Left lung (tissue), 4 donors: ENCODE measurements at regions not wholly inside any gene's neighbourhood (a gene's known extent, or its start where the extent isn't known, plus 50 kb on each side); places are given as distances from the start of the nearest gene placed in this dataset.

ENCODE experiments used
- ATAC-seq: fragments of 200-7000 bp; cut with Tn5 transposase; one replicate; pipeline ENCODE4 v1.9.1; 2020; ENCODE audit warnings: moderate library complexity
- DNase-seq, 4 donors: peaks; one replicate each; pipeline ENCODE4 v3.0.0-alpha.2; 2013 to 2020
- H3K27ac ChIP-seq, 2 donors: fragments of 200-600 bp; sonication (generic) in 1 of 2; one replicate each; pipeline versions ENCODE4 v1.5.0 to v1.8.0; 2020 to 2021
- H3K27me3 ChIP-seq, 2 donors: fragments of 200-600 bp; sonication (generic) in 1 of 2; one replicate each; pipeline versions ENCODE4 v1.5.0 to v1.8.0; 2020 to 2021
- H3K36me3 ChIP-seq, 2 donors: fragments of 200-600 bp; sonication (generic) in 1 of 2; one replicate each; pipeline versions ENCODE4 v1.5.0 to v1.8.0; 2020 to 2021
- H3K4me1 ChIP-seq, 2 donors: fragments of 200-600 bp; one replicate each; pipeline ENCODE4 v1.8.0; 2021
- H3K4me3 ChIP-seq, 2 donors: fragments of 200-600 bp; sonication (generic) in 1 of 2; one replicate each; pipeline versions ENCODE4 v1.5.0 to v1.8.0; 2020 to 2021; ENCODE audit warnings: mild to moderate bottlenecking in 1 of 2
- H3K9me3 ChIP-seq, 2 donors: fragments of 200-600 bp; sonication (generic) in 1 of 2; one replicate each; pipeline versions ENCODE4 v1.5.0 to v1.8.0; 2020 to 2021
- CTCF ChIP-seq, 2 donors: fragments of 200-600 bp; sonication (generic) in 1 of 2; IDR thresholded peaks; one replicate each; pipeline versions ENCODE4 v1.5.0 to v1.8.0; 2021; ENCODE audit warnings: antibody characterized with exemption in 2 of 2
- intact Hi-C, 2 donors: fragments of 100-400 bp; cut with DNase I; formaldehyde crosslinking; loops; one replicate each; pipeline versions ENCODE4 v1.11.2 to v1.14.2; 2022
- donor health status: DM: no; HTN: yes; CAD: no.
- donor health status: DM: no; HTN: no; CAD: no.

DNA sequence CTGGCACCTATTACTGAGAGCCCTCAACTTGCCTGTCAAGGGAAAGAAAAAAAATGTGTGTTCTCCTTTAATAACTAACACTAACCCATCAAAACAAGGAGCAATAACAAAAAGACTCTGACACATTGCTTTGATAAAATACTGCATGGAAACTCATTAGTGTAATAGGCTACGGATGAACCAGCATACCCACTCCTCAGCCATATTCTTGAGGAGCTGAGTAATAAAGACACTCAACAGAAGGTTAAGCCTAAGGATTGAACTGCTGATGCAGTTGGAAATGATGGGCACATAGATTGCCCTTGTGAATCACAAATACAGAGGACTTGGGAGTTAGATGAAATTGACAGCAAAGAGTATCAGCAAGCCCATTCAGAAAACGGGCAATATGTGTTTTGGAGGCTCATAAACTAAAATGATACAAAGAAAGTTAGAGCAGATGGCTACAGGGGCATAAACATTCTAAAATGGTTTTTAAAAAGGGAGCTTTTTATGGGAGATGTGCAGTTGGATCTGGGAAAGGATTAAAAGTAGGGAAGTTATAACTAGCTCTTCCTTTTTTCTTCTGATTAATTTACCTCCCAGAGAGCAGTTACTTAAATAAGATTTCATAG lies 447.6 kb upstream of the IL12A start:
- no peak for TF ChIP-seq CTCF (IDR thresholded peaks at IDR 0.05)
- no peak overlapping the region for H3K4me3 ChIP-seq
- H3K27ac ChIP-seq = no peak overlapping the region
- no peaks in the 10 kb centered on the region for H3K4me1 ChIP-seq
- no peaks in the 10 kb centered on the region for H3K27me3 ChIP-seq
- no peaks in the 10 kb centered on the region for H3K36me3 ChIP-seq
- DNase-seq = no peak
- H3K9me3 ChIP-seq = no peaks in the 10 kb centered on the region
- no peak for ATAC-seq
- intact Hi-C loops = no loop called here

DNA sequence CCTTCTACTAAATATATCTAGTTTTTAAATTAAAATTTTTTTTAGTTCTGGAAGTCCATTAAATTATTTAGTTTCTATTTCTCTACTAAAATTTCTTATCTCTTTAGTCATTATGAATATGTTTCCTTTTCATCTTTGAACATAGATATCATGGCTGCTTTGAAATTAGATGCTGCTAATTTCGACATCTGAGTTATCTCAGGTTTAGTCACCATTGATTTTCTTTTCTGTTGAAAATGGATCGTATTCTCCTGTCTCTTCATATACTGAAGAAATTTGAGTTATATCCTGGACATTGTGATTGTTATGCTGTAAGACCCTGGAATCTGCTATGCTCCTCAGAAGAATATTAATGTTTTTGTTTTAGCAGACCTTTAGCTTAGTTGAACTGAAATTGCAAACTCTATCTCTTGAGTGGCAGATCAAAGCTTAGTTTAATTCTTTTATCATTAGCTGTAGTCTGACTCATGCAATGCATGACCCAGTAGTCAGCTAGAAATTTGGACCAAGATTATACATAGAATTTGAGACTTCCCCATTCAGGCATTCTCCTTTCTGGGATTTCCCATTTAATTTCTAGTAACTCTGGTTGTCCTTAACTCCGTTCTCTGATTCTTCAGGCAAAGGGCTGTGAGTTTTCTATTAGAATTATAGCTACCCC lies 439.8 kb upstream of the IL12A start:
- TF ChIP-seq CTCF (IDR thresholded peaks at IDR 0.05) = no peak
- no peaks in the 10 kb centered on the region for H3K27me3 ChIP-seq
- no peak for DNase-seq
- no peak for ATAC-seq
- no peak overlapping the region for H3K27ac ChIP-seq
- no peaks in the 10 kb centered on the region for H3K4me1 ChIP-seq
- no peak overlapping the region for H3K4me3 ChIP-seq
- intact Hi-C loops = no loop called here
- H3K36me3 ChIP-seq = no peaks in the 10 kb centered on the region
- peaks cover 0 to 4% of the 10 kb centered on the region in 2 donors for H3K9me3 ChIP-seq

- Histone ChIP-seq H3K9me3 (peaks cover 0 to 3% of the 10 kb centered on the region in 2 donors), H3K27ac (no peak overlapping the region), H3K36me3 (no peaks in the 10 kb centered on the region), H3K4me3 (no peak overlapping the region), H3K4me1 (no peaks in the 10 kb centered on the region), H3K27me3 (no peaks in the 10 kb centered on the region)
- ATAC-seq (no peak), DNase-seq (no peak)
- no peak for TF ChIP-seq CTCF (IDR thresholded peaks at IDR 0.05)
- intact Hi-C loops = no loop called here
These were observed 433.4 kb upstream of the IL12A start for GRCh38 chr3:159555205-159555604.

DNA sequence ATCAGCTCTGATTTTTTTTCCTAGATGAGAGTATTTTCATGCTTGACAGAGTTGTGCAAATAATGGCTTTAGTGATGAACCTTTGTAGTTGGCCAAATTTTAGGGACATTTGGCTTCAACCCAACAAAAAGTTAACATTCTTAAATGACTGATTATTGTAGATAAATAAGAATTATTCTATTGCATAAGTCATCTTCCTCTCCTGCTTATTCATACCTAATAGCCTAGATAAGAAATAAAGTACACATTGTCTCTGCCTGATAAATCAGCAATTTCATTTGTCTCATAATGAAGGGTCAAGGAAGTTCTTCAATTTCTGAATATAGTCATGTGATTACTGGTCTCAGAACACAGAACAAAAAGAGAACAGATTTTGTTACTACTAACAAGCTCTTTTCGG lies 428.9 kb upstream of the IL12A start:
- no peaks in the 10 kb centered on the region for H3K4me1 ChIP-seq
- H3K36me3 ChIP-seq = no peaks in the 10 kb centered on the region
- intact Hi-C loops = no loop called here
- H3K27me3 ChIP-seq = no peaks in the 10 kb centered on the region
- H3K27ac ChIP-seq = no peak overlapping the region
- TF ChIP-seq CTCF (IDR thresholded peaks at IDR 0.05) = no peak
- no peak for DNase-seq
- peaks cover 0 to 3% of the 10 kb centered on the region in 2 donors for H3K9me3 ChIP-seq
- no peak for ATAC-seq
- H3K4me3 ChIP-seq = no peak overlapping the region

- H3K9me3 ChIP-seq = peaks cover 0 to 3% of the 10 kb centered on the region in 2 donors
- ATAC-seq (no peak), DNase-seq (no peak)
- no peak overlapping the region for H3K27ac ChIP-seq
- no peaks in the 10 kb centered on the region for H3K27me3 ChIP-seq
- no peaks in the 10 kb centered on the region for H3K4me1 ChIP-seq
- H3K4me3 ChIP-seq = no peak overlapping the region
- no peak for TF ChIP-seq CTCF (IDR thresholded peaks at IDR 0.05)
- no peaks in the 10 kb centered on the region for H3K36me3 ChIP-seq
- intact Hi-C loops = no loop called here
These were observed 428.2 kb upstream of the IL12A start for GRCh38 chr3:159560214-159560979.
